GM12891 (cell line): ENCODE measurements at regions not wholly inside any gene's neighbourhood (a gene's known extent, or its start where the extent isn't known, plus 50 kb on each side); places are given as distances from the start of the nearest gene placed in this dataset.

Experiments used
- DNase-seq: peaks from one replicate; pipeline ENCODE4 v3.0.0; 2011; ENCODE audit warnings: low spot score; ENCODE audit not compliant: insufficient read length
- FAIRE-seq: peaks from 2 replicates; lab custom pipeline; 2011; peaks lifted over from hg19 to GRCh38; lab: Jason Lieb, UNC
- PAX5 ChIP-seq: IDR thresholded peaks from 2 replicates; pipeline ENCODE4 v1.6.1; 2011; ENCODE audit warnings: low read length, moderate library complexity, mild to moderate bottlenecking; ENCODE audit not compliant: insufficient read depth, severe bottlenecking
- POLR2A ChIP-seq: IDR thresholded peaks from 2 replicates; pipeline ENCODE4 v1.6.1; 2011; ENCODE audit warnings: low read depth, low read length, control low read depth
- POLR2AphosphoS5 ChIP-seq: IDR thresholded peaks from 2 replicates; pipeline ENCODE4 v1.6.1; 2011; ENCODE audit warnings: low read depth, low read length, control low read depth
- POU2F2 ChIP-seq: IDR thresholded peaks from 2 replicates; pipeline ENCODE4 v1.6.1; 2011; ENCODE audit warnings: low read depth, mild to moderate bottlenecking, control low read depth, low read length, moderate library complexity
- SPI1 ChIP-seq: IDR thresholded peaks from 2 replicates; pipeline ENCODE4 v1.6.1; 2011; ENCODE audit warnings: low read depth, low read length, control low read depth
- TAF1 ChIP-seq: IDR thresholded peaks from 2 replicates; pipeline ENCODE4 v1.6.1; 2011; ENCODE audit warnings: low read depth, low read length, control low read depth

DNA sequence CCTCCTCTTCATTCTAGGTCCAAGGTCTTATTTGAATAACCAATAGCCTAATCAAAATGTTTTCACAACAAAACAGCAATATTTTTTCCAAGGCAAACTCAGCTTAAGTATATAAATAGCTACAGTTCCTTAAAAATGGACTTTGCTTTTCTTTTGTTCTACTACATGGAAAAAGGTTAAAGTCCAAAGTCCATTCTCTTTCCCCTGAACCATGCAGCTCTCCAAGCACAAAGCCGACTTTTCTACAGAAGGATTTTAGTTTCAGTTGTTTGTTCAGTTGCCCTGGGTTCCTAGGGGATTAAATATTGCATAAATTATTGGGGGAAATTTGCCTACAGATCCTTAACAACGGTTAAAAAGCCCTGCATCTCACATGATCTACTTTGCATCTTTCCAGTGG, 677.0 kb upstream of the KLF4 start:
- TF ChIP-seq SPI1 (no peak), POU2F2 (no peak), POLR2AphosphoS5 (no peak), PAX5 (no peak), POLR2A (no peak), TAF1 (no peak)
- FAIRE-seq (no peak), DNase-seq (no peak)

DNA sequence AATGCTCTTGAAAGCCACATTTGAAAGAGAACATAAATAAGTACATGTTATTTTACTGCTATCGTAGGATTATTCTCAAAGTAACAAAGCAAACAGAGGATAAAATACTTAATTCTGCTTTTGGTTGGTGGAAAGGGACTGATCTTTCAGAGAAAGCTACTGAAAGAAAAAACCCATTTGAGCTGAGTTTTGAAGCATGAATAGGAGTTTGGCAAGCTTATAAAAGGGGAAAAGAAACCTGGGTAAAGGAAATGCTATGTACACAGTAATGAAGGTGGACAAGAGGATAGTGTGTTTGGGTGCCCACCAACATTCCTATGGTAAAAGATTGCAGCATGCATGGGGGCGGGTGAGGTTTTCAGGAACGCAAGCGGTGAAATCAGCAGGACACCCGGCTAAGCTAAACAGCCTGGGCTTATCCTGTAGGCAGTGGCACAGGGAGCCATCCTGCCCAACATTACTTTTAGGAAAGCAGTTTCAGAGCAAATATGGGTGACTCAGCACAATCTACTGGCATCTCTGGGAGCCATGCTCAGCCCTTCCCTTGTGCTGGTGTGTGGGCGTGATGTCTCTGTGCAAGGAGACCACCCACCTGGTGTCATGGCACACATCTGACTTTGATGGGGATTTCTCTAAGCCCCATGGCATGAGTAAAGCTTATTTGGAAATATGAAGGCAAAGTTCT, 673.9 kb upstream of the KLF4 start:
- FAIRE-seq (no peak), DNase-seq (no peak)
- no peak for TF ChIP-seq PAX5
- no peak for TF ChIP-seq SPI1
- no peak for TF ChIP-seq TAF1
- TF ChIP-seq POLR2A = no peak
- TF ChIP-seq POLR2AphosphoS5 = no peak
- TF ChIP-seq POU2F2 = no peak

DNA sequence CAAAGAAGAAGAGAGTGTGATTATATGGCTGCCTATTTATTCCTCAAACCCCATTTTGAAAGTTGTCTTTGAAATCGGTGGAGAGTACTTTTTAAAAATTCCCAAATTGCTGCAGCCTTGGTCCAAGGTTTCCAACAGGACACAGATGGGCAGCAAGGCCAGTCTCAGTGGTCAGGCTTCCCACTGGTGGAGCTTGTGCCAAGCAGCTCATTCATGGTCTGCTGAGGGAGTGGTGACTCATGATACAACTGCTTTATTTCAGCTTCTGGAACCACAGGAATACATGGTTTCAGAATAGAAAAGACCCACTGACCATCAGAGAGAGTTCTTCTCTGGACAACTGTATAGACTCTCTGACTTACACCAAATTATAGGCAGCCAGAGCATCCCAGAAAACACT, 673.1 kb upstream of the KLF4 start:
- no peak for FAIRE-seq
- no peak for DNase-seq
- TF ChIP-seq POLR2A (no peak), POU2F2 (no peak), POLR2AphosphoS5 (no peak), TAF1 (no peak), PAX5 (no peak), SPI1 (no peak)

DNA sequence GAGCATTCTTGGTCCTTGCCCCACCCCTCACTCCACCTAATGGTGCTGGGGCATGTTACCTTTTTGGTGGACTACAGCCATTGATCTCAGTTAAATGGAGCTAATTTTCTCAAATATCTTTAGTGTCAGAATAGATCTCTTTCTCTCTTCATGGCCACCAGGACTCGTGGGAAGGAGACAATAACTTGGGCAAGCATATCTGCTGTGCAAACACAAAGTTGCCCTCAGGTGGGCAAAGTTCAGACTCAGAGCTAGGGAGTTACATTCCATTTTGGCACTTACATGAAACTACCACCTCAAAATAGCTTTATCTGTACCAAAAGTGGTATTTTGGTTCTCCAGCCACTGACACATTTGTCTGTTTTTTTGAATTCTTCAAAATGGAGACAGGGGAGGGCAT, 671.9 kb upstream of the KLF4 start:
- DNase-seq = no peak
- no peak for FAIRE-seq
- TF ChIP-seq POU2F2 (no peak), PAX5 (no peak), POLR2AphosphoS5 (no peak), POLR2A (no peak), TAF1 (no peak), SPI1 (no peak)

DNA sequence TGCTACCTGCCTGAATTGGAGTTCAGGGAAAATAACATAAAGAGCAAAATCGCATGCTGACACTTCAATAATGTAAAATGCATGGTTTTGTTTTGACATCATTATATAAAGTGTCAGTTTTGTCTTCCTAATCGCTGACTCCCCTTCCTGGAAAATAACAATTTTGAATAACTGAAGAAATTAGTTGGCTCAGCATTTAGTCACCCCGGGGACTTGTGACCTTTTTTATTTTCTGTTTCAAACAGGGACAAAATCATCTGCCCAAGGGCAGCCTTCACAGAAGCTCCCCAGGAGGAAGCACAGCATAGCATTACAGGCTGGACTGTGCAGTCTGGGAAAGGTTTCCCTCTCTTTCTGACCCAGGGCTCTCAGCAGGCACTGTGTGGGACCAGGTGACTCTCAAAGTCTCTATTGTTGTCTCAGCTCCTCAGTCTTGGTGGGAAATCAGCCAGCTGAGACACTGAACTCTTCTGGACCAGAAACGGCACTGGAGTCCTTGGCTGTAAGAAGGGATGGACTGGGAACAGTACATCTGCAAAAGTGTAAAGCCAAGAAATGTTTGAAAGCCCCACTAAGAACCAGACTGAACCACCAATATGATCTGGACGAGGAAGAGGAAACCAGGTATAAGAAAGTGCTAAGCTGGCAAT, 671.3 kb upstream of the KLF4 start:
- no peak for FAIRE-seq
- DNase-seq = no peak
- TF ChIP-seq PAX5 (no peak), POLR2AphosphoS5 (no peak), POU2F2 (no peak), TAF1 (no peak), SPI1 (no peak), POLR2A (no peak)

DNA sequence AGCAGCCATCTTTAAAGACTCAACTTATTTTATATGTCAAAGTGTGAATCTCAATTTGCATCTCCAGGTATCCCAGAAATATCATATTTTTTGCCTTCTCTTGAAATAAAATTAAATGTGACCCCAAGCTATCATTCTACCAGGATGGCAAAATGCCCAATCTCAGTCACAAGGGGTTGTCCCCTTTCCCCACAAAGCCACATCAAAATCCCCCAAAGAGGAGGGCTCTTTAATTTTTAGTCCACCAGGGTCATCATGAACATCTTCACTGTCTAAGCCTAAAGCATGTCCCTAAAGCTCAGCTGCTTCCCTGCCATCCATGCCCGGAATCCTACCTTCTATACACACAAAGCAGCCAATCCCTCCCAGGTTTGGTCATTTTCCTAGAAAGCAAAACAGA, 670.5 kb upstream of the KLF4 start:
- DNase-seq (no peak), FAIRE-seq (no peak)
- no peak for TF ChIP-seq SPI1

DNA sequence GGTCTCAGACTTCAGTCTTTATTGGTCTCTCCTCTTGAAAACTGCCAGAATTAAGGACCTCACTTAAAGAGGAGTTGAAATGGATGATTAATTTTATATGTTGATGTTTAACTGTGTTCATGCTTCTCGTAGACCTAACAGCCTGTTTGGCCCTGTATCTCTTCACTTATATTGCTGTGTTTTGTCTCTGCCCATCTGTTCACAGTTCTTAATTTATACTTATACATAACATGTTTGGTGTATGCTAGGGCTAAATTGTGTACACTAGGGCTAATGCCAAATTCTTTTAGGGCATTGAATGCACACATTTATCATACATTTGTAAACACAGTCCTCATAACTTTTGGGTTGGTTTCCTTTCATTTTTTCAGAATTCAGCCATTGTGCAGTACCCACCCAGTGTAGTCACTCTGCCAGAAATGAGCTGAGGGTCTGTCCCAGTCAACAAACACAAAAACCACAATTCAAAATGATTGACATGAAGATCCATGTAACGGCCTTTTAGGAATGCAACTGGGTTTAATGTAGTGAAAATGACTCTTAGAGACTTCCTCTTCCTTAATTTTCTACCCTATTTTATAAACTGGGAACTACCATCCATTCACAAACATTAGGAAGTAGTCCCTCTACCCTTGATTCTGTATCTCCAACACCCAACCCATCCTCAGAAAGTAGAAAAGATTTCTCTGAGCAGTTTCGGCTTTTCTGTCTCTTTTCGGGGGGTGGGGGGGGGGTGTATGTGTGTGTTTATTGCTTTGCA, 668.8 kb upstream of the KLF4 start:
- FAIRE-seq = no peak
- TF ChIP-seq SPI1 = no peak
- no peak for TF ChIP-seq POU2F2
- no peak for TF ChIP-seq POLR2A
- no peak for TF ChIP-seq PAX5
- no peak for DNase-seq

DNA sequence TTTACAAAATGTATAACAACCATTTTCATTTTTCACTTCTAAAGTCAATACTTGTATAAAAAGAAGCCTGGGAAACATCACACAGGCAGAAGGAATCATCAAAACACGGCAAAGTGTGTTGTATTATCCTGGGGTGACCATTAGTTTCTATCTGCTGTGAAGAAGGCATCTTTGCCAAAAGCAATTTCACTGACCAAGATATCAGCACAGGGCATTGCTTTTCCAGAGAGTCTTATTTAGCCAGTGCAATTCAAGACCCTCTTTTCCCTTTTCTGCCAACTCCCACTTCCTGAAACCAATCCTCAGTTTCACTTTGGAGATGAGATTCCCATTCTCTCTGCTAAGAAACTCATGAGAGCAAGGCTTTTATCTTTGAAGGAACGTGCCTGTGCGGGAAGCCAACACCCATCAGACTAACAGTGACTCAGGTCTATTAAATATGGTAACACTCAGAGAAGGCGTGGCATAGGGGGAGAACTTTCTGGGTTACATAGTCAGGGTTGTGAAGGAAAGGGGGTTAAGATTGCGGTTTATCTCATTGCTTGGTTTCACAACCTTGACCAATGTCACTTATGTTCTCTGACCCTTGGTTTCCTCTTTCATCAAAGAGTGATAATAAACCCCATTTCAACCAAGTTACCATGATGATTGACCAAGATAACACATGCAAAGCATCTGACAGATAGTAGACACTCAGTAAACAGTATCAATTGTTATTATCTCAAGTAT, 666.9 kb upstream of the KLF4 start:
- FAIRE-seq (no peak), DNase-seq (no peak)
- TF ChIP-seq POU2F2 = no peak
- TF ChIP-seq SPI1 = no peak
- TF ChIP-seq PAX5 = no peak
- no peak for TF ChIP-seq POLR2A
- TF ChIP-seq POLR2AphosphoS5 = no peak
- TF ChIP-seq TAF1 = no peak

DNA sequence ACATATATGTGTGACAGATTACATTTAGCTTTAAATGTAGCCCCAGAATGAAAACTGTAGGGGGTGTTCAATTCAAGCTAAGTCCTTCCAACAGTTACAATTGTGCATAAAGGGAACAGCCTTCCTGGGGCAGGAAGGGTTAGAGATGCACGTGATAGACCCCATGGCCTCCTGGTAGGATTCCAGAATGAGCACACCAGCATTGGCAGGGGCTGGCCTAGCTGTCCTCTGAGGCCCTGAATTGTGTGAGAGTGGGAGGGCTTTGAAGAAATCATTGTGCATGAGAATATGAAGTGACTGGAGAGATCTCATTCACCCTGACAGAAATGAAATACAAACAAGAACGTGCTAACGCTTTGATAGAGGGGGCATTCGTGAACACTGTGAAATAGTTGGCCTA, 663.8 kb upstream of the KLF4 start:
- no peak for TF ChIP-seq TAF1
- TF ChIP-seq POLR2A = no peak
- TF ChIP-seq PAX5 = no peak
- no peak for TF ChIP-seq POLR2AphosphoS5
- no peak for TF ChIP-seq POU2F2
- TF ChIP-seq SPI1 = no peak
- FAIRE-seq (no peak), DNase-seq (no peak)
